ENCODE measurements at regions not wholly inside any gene's neighbourhood (a gene's known extent, or its start where the extent isn't known, plus 50 kb on each side); places are given as distances from the start of the nearest gene placed in this dataset.

DNA sequence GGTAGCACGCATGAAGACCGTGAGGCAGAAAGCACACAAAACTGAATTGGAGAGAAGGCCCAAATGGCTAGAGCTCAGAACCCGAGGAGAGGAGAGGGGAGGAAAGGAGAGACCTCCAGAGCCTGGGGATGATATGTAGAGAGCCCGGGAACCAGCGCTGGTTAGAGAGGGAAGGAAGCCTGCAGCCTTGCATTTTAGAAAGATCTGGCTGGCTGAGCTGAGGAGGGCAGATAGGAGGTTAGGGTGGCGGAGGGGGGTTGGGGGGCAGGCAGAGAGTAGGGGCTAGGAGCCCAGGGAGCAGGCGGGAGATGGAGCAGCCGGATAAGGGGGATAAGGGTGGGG lies 127.2 kb downstream of the C9orf50 start:
- no peak for FAIRE-seq
- no peak for DNase-seq (ENCODE audit: extremely low spot score, insufficient read length, low read depth)

GRCh38 chr9:129493002-129493705 lies 127.7 kb downstream of the C9orf50 start:
- FAIRE-seq = no peak
- DNase-seq (ENCODE audit: extremely low spot score, insufficient read length, low read depth) = no peak

DNA sequence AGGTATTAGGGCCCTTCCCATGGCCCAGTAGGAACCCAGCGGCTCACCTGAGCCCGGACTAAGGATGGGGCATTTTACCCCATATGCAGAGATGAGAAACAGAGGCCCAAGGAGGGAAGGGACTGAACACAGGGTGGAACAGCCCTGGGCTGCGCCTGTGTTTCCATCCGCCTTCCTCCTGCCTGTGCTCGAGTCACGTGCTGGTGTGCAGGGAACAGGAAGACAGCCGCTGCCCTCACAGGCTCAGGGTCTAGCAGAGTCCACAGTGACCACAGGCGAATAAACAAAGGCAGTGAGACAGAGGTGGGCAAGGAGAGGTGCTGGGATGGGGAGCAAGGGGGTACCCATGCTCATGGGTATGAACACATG lies 129.4 kb downstream of the C9orf50 start:
- no peak for FAIRE-seq
- DNase-seq (ENCODE audit: extremely low spot score, insufficient read length, low read depth) = no peak

GRCh38 chr9:129490583-129491486 lies 130.1 kb downstream of the C9orf50 start:
- FAIRE-seq (no peak), DNase-seq (ENCODE audit: extremely low spot score, insufficient read length, low read depth) (no peak)

GRCh38 chr9:129489838-129490582 lies 130.9 kb downstream of the C9orf50 start:
- no peak for DNase-seq (ENCODE audit: extremely low spot score, insufficient read length, low read depth)
- no peak for FAIRE-seq

DNA sequence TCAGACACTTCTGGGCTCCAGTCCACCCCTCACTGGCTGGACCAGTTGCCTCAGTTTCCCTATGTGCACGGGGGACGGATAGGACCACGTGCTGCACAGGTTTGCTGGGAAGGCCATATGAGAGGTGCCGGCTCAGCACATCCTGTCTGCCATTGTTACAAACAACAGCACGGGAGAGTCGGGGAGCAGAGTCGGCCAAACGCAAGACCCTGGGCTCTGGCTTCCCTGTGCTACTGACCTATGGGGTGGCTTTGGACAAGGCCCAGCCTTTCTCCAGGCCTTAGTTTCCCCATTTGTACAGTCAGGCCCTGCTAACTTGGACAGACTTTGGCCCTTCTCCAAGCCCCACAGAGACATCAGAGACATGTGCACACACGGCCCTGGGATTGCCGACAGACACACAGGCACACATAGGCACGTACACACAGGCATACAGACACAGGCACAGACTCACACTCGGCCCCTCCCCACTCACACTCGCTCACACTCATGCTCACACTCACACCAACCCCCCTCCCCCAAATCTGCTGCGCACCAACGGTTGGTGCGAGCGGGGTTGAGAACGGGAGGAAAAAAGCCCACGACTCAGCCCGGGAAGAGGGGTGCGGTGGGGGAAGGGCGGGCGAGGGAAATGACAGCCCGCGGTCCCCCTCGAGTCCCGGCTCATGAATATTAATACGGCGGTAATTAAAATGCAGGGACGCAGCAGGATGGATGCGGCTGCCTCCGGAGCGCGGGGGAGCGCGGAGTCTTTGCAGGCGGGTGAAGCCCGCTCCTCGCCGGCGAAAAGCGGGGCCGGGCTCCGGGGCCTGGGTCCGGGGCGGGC lies 133.0 kb downstream of the C9orf50 start:
- no peak for DNase-seq (ENCODE audit: extremely low spot score, insufficient read length, low read depth)
- FAIRE-seq = no peak

GRCh38 chr9:129486756-129487657 lies 133.9 kb downstream of the C9orf50 start:
- DNase-seq (ENCODE audit: extremely low spot score, insufficient read length, low read depth) (no peak), FAIRE-seq (no peak)

- FAIRE-seq (no peak), DNase-seq (ENCODE audit: extremely low spot score, insufficient read length, low read depth) (no peak)
Measured at GRCh38 chr9:129485145-129485774, 135.6 kb downstream of the C9orf50 start.

GRCh38 chr9:129484352-129485000 lies 136.4 kb downstream of the C9orf50 start:
- DNase-seq (ENCODE audit: extremely low spot score, insufficient read length, low read depth) (no peak), FAIRE-seq (no peak)

DNA sequence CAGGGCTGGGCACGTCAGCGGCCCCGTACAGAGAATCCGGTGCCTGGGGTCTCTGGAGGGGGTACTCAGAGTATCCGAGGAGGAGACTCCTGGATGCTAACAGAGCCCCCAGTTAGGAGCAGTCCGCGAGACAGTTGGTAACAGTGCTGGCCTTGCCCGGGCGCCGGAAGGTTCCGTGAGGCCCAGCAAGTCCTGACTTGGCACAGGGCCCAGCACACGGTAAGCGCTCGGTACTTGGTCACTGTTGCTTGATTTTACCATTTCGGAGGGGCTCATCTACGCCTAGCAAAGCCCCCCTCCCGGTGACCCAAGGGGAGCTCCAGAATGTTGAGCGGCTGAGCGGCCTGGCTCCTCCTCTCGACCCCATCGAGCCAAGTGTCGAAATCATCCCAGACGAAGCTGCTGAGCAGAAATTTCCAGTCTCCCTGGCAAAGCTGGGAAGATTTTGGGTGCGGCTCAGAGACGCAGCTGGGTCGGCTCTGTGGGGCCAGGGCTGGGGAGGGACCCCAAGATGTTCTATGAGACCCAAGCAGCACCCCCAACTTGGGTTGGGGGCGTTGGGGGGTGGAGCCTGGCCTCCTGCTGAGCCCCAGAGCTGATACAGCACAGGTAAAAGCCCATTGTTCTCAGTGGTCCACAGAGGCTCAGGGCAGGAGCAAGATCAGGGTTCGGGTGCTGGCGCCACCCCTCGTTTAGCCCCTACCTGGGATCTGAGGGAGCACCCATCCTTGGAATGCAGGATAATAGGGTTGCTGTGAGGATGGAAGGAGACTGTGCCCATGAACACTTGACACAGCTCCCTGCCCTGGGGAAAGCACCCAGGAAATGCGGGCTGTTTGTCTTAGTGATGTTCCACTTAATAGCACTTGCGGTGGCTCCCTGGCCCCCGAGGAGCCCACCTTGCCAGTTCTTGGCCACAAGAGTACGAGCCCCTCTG lies 137.2 kb downstream of the C9orf50 start:
- DNase-seq (ENCODE audit: extremely low spot score, insufficient read length, low read depth) (no peak), FAIRE-seq (no peak)

DNA sequence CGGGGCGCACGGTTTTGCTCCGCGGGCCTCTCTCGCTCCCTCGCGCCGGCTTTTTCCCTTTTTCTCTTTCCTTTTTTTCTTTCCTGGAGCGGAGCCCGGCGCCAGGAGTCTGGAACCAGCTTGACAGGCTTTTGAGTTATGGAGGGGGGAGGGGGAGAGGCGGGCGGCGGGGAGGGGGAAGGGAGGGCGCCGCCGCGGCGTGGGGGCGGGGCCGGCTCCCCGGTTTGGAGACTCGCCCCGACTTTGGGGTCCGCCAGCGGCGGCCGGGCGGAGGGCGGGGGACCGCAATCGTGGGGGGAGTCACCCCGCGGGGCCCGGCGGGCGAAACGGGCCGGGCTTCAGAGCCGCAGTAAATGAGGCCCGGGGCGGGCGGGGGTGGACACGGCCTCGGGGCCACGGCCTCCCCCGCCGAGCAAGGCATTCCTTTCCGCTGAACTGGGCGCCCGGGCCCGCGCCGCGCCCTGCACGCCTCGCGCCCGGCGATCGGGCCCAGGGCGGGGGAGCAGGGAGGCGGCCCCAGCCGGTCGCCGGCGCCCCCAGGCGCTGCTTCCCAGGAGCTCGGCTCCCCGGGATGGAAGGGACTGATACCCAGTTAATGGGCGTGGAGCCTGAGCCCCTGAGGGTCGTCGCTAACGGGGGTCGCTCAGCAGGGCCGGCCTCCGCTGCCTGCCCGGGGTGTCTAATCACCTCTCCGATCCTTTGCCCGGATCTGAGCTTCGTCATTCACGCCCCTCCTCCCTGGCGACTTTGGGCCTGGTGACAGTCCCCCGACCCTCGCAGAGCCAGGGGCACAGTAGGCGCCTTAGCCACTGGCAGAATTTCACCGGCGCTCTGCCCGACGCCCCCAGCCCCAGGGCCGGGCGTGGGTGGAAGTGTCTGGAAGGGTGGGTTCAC lies 138.1 kb downstream of the C9orf50 start:
- DNase-seq (ENCODE audit: extremely low spot score, insufficient read length, low read depth) = no peak
- no peak for FAIRE-seq

GRCh38 chr9:129481810-129482511 lies 138.9 kb downstream of the C9orf50 start:
- FAIRE-seq (no peak), DNase-seq (ENCODE audit: extremely low spot score, insufficient read length, low read depth) (no peak)

GRCh38 chr9:129481424-129481809 lies 139.5 kb downstream of the C9orf50 start:
- FAIRE-seq = no peak
- no peak for DNase-seq (ENCODE audit: extremely low spot score, insufficient read length, low read depth)

DNA sequence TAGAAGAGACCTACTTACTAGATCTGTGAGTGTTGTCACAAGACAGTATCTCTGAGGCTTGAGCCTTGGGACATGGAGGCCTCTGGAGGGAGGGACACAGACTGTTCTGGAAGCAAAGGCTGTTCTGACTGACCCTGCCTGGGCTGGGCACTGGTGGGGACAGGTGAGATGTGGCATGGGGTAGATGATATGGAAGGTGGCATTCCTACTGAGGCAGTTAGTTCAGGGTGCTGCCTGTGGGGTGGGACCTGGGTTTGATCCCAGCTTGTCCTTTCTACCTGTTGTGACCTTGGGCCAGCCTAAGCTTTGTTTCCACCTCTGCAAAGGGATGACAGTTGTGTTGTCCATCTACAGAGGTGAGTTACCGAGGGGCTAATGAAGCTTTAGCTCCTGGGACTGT lies 140.2 kb downstream of the C9orf50 start:
- DNase-seq (ENCODE audit: extremely low spot score, insufficient read length, low read depth) (no peak), FAIRE-seq (no peak)

DNA sequence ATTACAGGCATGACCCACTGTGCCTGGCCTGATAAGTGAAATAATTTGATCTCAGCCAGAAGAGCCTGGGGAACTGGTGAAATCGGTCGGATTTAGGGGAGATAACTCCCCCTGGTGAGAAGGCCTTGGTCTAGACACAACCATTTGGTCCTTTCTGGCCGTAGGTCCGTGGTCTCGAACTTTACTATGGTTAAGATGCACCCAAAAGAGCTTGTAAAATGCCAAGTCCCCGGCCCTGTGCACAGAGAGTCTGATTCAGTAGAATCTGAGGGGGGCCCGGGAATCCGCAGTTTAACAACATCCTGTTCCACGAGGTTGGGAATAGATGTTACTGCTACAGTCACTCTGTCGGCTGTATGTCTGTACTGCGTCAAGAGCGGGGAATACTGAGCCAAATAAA lies 140.7 kb downstream of the C9orf50 start:
- no peak for FAIRE-seq
- no peak for DNase-seq (ENCODE audit: extremely low spot score, insufficient read length, low read depth)

- no peak for FAIRE-seq
Measured at GRCh38 chr9:129479631-129480011, 141.3 kb downstream of the C9orf50 start.

More at GRCh38 chr9:129479631-129480011, 141.3 kb downstream of the C9orf50 start:
- DNase-seq (ENCODE audit: extremely low spot score, insufficient read length, low read depth) = no peak
